ENCODE measurements at regions not wholly inside any gene's neighbourhood (a gene's known extent, or its start where the extent isn't known, plus 50 kb on each side); places are given as distances from the start of the nearest gene placed in this dataset.
"Not testable (repeated sequence)": the region's sequence is repeated elsewhere in the genome, so short reads cannot be mapped to it uniquely, and the experiment has no call there.

DNA sequence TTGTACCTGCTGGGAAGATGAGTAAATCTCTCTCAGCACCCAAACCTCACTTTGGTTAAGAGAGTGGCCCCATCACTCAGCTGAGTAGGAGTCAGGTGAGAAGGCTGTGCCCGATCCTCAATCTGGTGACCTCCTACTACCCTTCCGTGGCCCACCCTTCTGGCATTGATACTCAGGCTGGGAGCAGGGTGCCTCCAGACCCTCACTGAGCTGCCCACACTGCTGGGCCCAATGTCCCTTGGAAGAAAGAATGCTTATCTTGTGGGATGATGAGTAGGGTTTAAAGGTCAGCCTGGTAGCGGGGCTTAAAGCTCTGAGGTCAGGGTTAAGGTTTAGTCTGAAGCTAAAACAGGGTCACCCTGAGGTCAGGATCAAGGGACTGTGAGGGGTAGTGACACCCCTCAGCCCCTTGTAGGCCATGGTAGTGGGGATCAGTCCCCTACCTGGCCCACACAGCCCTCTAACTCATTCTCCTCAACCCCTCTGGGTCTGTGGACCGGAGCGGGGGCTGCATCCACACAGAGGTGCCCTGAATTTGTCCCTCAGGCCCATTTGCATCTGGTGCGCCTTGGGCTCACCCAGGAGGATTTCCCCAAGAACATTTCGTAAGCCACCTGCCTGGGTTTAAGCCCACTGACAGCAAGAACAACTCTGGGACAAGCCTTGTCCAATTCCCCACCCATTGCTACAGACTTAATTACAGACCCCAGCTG lies 123.8 kb downstream of the CYP26B1 start:
- Mint-ChIP-seq H3K27ac (no peak overlapping the region), H3K4me1 (no peaks in the 10 kb centered on the region), H3K9me3 (peaks cover 6% of the 10 kb centered on the region), H3K36me3 (ENCODE audit: low read depth) (no peaks in the 10 kb centered on the region), H3K4me3 (no peak overlapping the region), H3K27me3 (ENCODE audit: low read depth, poor library complexity) (peaks cover 11% of the 10 kb centered on the region)
- TF ChIP-seq, protein P1, sequence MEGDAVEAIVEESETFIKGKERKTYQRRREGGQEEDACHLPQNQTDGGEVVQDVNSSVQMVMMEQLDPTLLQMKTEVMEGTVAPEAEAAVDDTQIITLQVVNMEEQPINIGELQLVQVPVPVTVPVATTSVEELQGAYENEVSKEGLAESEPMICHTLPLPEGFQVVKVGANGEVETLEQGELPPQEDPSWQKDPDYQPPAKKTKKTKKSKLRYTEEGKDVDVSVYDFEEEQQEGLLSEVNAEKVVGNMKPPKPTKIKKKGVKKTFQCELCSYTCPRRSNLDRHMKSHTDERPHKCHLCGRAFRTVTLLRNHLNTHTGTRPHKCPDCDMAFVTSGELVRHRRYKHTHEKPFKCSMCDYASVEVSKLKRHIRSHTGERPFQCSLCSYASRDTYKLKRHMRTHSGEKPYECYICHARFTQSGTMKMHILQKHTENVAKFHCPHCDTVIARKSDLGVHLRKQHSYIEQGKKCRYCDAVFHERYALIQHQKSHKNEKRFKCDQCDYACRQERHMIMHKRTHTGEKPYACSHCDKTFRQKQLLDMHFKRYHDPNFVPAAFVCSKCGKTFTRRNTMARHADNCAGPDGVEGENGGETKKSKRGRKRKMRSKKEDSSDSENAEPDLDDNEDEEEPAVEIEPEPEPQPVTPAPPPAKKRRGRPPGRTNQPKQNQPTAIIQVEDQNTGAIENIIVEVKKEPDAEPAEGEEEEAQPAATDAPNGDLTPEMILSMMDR (IDR thresholded peaks at IDR 0.05): no peak
- DNase-seq: no peak

DNA sequence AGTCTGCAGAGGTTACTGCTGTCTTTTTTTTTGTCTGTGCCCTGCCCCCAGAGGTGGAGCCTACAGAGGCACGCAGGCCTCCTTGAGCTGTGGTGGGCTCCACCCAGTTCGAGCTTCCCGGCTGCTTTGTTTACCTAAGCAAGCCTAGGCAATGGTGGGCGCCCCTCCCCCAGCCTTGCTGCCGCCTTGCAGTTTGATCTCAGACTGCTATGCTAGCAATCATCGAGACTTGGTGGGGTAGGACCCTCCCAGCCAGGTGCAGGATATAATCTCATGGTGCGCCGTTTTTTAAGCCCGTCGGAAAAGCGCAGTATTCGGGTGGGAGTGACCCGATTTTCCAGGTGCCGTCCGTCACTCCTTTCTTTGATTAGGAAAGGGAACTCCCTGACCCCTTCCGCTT lies 126.3 kb downstream of the CYP26B1 start:
- H3K36me3 Mint-ChIP-seq (ENCODE audit: low read depth); H3K27ac Mint-ChIP-seq; H3K4me1 Mint-ChIP-seq; H3K4me3 Mint-ChIP-seq; DNase-seq; H3K9me3 Mint-ChIP-seq: not testable (repeated sequence)
- peaks cover 11% of the 10 kb centered on the region for H3K27me3 Mint-ChIP-seq (ENCODE audit: low read depth, poor library complexity)

DNA sequence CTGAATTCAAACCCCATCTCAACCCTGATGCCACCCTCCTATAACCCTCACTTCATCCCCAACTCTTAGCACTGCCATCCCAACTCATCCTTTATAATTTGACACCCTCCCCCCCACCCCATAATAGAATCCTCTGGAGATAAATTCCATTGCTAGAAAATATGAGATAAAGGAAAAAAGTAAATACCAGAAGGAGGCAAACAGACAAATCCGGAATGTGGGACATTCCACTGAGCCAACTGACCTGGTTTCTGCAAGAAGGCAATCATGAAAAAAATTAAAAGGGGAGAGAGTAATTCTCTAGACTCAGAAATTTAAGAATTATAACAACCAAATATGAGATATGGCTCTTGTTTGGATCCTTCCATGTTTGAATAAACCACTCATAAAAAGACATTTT lies 132.4 kb downstream of the CYP26B1 start:
- Mint-ChIP-seq H3K27me3 (ENCODE audit: low read depth, poor library complexity) (peaks cover 16% of the 10 kb centered on the region), H3K4me3 (no peak overlapping the region), H3K36me3 (ENCODE audit: low read depth) (no peaks in the 10 kb centered on the region), H3K27ac (no peak overlapping the region), H3K9me3 (peaks cover 4% of the 10 kb centered on the region), H3K4me1 (no peaks in the 10 kb centered on the region)
- TF ChIP-seq, protein P1 (IDR thresholded peaks at IDR 0.05): no peak
- DNase-seq: no peak

DNA sequence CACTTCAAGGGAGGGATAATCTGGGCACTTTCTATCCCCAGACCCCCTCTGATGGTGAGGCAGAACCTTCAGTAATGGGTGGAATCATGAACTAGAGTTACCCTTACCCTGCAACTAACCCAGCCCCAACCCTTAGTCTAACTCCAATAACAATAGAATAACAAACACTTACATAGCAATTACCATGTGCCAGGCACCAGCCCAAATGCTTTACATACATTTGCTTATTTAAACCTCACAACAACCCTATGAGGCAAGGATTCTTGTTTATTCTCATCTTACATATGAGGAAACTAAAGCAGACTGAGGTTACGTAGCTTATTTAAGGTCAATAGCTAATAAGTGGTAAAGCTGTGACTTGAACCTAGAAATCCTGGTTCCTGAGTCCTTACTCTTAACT lies 132.8 kb downstream of the CYP26B1 start:
- Mint-ChIP-seq H3K4me3 (no peak overlapping the region), H3K36me3 (ENCODE audit: low read depth) (no peaks in the 10 kb centered on the region), H3K27me3 (ENCODE audit: low read depth, poor library complexity) (peaks cover 16% of the 10 kb centered on the region), H3K9me3 (peaks cover 4% of the 10 kb centered on the region), H3K27ac (no peak overlapping the region), H3K4me1 (no peaks in the 10 kb centered on the region)
- TF ChIP-seq, protein P1 (IDR thresholded peaks at IDR 0.05): no peak
- DNase-seq: no peak

DNA sequence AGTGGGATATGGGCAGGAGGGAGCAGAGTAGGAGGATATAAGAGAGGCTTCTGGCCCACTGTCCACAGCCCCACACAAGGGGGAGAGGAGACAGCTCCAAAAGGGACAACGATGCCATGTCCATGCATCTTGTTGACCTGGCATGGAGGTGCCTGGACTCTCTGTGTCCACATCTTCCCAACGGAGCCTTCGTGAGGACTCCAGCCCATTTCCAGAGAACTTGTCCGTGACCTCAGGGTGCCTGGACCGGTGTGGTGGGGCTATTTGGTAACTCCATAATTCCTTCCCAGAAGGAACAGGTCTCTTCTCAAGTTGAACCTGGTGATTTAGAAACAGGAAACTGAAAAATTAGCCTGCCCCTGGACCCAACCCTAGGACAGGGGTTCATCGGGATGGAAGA lies 133.9 kb downstream of the CYP26B1 start:
- Mint-ChIP-seq H3K27me3 (ENCODE audit: low read depth, poor library complexity) (peaks cover 16% of the 10 kb centered on the region), H3K36me3 (ENCODE audit: low read depth) (no peaks in the 10 kb centered on the region), H3K9me3 (peaks cover 4% of the 10 kb centered on the region), H3K27ac (no peak overlapping the region), H3K4me1 (no peaks in the 10 kb centered on the region), H3K4me3 (no peak overlapping the region)
- TF ChIP-seq, protein P1 (IDR thresholded peaks at IDR 0.05): no peak
- DNase-seq: no peak

DNA sequence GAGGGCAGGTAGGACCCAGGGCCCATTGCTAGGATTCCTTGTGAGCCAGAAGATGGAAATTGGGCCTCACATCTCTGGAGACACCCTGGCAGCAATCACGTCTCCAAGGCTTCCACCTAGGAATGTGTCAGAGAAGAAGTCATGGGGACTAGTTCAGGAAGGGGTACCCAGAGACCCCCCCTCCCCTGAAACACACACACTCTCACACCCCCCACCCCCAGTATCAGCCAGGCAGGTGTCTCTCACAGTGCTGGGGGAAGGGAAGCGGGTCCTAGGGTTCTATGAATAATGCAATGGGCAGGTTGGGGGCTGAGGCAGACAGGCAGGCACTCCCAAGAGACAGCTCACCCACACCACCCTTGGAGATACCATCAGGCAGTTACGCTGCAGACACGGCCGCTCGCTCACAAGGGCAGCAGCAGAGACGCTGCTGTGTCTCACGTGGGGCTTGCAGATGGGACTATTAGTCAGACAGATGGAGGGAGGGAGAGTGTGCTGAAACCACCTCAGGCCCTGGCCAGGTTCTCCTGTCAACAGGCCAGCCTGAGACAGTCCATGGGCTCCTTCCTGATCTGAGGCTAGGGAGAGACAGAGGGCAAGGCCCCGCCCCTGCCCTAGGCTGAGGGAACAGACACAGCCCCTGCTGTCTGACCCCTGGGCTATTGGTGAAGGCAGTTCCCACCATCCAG lies 134.6 kb downstream of the CYP26B1 start:
- no peak overlapping the region for H3K4me3 Mint-ChIP-seq
- H3K4me1 Mint-ChIP-seq: no peaks in the 10 kb centered on the region
- peaks cover 16% of the 10 kb centered on the region for H3K27me3 Mint-ChIP-seq (ENCODE audit: low read depth, poor library complexity)
- no peaks in the 10 kb centered on the region for H3K36me3 Mint-ChIP-seq (ENCODE audit: low read depth)
- H3K9me3 Mint-ChIP-seq: peaks cover 4% of the 10 kb centered on the region
- DNase-seq: no peak
- no peak overlapping the region for H3K27ac Mint-ChIP-seq
- TF ChIP-seq, protein P1 (IDR thresholded peaks at IDR 0.05): no peak

Measured in nephron progenitor cell (in vitro differentiated cells).